H1 (cell line): ENCODE measurements at regions not wholly inside any gene's neighbourhood (a gene's known extent, or its start where the extent isn't known, plus 50 kb on each side); places are given as distances from the start of the nearest gene placed in this dataset.

ENCODE experiments used
- RBBP5 ChIP-seq: IDR thresholded peaks from 2 replicates; pipeline ENCODE4 v1.7.1; 2012; ENCODE audit warnings: low read depth, mild to moderate bottlenecking, inconsistent platforms, low read length, moderate library complexity, borderline replicate concordance
- SAP30 ChIP-seq: fragments of 300-600 bp; sonication (generic); IDR thresholded peaks from 2 replicates; pipeline ENCODE4 v1.7.1; 2012; ENCODE audit warnings: low read length, moderate library complexity, mild to moderate bottlenecking, inconsistent platforms; ENCODE audit not compliant: insufficient read depth, insufficient replicate concordance

DNA sequence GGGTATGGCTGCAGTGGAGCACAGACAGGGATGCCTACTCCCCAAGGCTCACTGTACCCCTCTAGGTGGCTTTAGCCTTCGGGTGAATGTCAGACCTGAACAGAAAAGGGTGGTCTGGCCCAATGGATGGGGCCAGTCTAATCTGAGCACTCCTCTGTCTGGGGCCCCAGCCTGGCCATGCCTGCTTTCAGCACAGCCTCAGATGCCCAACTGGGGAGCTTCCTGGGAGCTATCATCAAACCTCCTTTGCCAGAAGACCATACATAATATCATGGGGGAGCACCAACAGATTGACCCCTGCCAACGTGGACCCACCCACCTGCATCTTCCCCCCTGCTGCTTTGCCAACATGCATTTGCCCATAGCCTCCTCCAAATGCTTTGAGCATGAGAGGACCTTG lies 454.1 kb upstream of the KHDRBS2 start (continued):
- TF ChIP-seq SAP30 (no peak), RBBP5 (no peak)
